ENCODE measurements at regions not wholly inside any gene's neighbourhood (a gene's known extent, or its start where the extent isn't known, plus 50 kb on each side); places are given as distances from the start of the nearest gene placed in this dataset.

GRCh38 chr15:96703794-96704550, 373.5 kb downstream of the NR2F2 start:
- TF ChIP-seq CTCF (conservative IDR thresholded peaks at IDR 0.05; ENCODE audit: low read depth, low read length): no peak
- DNase-seq (ENCODE audit: low read depth): no peak
- H3K4me3 ChIP-seq (ENCODE audit: low read depth, low read length): no peak overlapping the region

GRCh38 chr15:96716075-96716474, 385.6 kb downstream of the NR2F2 start:
- no peak for DNase-seq (ENCODE audit: low read depth)
- no peak overlapping the region for H3K4me3 ChIP-seq (ENCODE audit: low read depth, low read length)
- no peak for TF ChIP-seq CTCF (conservative IDR thresholded peaks at IDR 0.05; ENCODE audit: low read depth, low read length)

- DNase-seq (ENCODE audit: low read depth): no peak
- no peak overlapping the region for H3K4me3 ChIP-seq (ENCODE audit: low read depth, low read length)
- TF ChIP-seq CTCF (conservative IDR thresholded peaks at IDR 0.05; ENCODE audit: low read depth, low read length): no peak
Observed at GRCh38 chr15:96716478-96716877, 386.0 kb downstream of the NR2F2 start.

- TF ChIP-seq CTCF (conservative IDR thresholded peaks at IDR 0.05; ENCODE audit: low read depth, low read length): no peak
- DNase-seq (ENCODE audit: low read depth): no peak
- H3K4me3 ChIP-seq (ENCODE audit: low read depth, low read length): no peak overlapping the region
Observed at GRCh38 chr15:96720251-96720650, 389.8 kb downstream of the NR2F2 start.

- no peak overlapping the region for H3K4me3 ChIP-seq (ENCODE audit: low read depth, low read length)
- no peak for DNase-seq (ENCODE audit: low read depth)
- TF ChIP-seq CTCF (conservative IDR thresholded peaks at IDR 0.05; ENCODE audit: low read depth, low read length): no peak
Observed at GRCh38 chr15:96720656-96721055, 390.2 kb downstream of the NR2F2 start.

- no peak for TF ChIP-seq CTCF (conservative IDR thresholded peaks at IDR 0.05; ENCODE audit: low read depth, low read length)
- peak; percentile 17 for DNase-seq (ENCODE audit: low read depth)
- no peak overlapping the region for H3K4me3 ChIP-seq (ENCODE audit: low read depth, low read length)
Observed at GRCh38 chr15:96728591-96728990, 398.1 kb downstream of the NR2F2 start.

- DNase-seq (ENCODE audit: low read depth): peak; percentile 15
- no peak overlapping the region for H3K4me3 ChIP-seq (ENCODE audit: low read depth, low read length)
- no peak for TF ChIP-seq CTCF (conservative IDR thresholded peaks at IDR 0.05; ENCODE audit: low read depth, low read length)
Observed at GRCh38 chr15:96732704-96733103, 402.2 kb downstream of the NR2F2 start.
